ENCODE measurements at regions not wholly inside any gene's neighbourhood (a gene's known extent, or its start where the extent isn't known, plus 50 kb on each side); places are given as distances from the start of the nearest gene placed in this dataset.
"Not testable (repeated sequence)": the region's sequence is repeated elsewhere in the genome, so short reads cannot be mapped to it uniquely, and the experiment has no call there.

DNA sequence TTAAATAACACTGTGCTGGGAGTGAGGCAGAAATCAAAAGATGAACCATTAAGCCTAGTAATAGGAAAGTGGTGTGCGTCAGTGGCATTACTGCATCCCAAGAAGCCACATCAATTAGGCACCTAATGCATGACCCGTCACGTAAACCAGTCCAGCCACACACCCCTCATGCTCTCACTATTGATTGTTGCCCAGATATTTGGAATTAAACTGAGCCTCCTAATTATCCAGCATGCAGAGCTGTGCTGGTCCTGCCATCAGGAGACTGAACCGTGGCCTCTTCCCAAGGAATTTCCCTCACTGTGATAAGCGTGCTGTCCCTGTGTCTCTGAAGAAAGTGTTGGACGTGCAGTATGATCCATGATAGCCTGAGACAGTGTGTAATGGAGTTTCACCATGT lies 270.6 kb upstream of the SLC14A2 start:
- TF ChIP-seq, protein P1, sequence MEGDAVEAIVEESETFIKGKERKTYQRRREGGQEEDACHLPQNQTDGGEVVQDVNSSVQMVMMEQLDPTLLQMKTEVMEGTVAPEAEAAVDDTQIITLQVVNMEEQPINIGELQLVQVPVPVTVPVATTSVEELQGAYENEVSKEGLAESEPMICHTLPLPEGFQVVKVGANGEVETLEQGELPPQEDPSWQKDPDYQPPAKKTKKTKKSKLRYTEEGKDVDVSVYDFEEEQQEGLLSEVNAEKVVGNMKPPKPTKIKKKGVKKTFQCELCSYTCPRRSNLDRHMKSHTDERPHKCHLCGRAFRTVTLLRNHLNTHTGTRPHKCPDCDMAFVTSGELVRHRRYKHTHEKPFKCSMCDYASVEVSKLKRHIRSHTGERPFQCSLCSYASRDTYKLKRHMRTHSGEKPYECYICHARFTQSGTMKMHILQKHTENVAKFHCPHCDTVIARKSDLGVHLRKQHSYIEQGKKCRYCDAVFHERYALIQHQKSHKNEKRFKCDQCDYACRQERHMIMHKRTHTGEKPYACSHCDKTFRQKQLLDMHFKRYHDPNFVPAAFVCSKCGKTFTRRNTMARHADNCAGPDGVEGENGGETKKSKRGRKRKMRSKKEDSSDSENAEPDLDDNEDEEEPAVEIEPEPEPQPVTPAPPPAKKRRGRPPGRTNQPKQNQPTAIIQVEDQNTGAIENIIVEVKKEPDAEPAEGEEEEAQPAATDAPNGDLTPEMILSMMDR (IDR thresholded peaks at IDR 0.05): not testable (repeated sequence)
- TF ChIP-seq POLR2A (IDR thresholded peaks at IDR 0.05): not testable (repeated sequence)

All from right lobe of liver (tissue), 4 donors.